ENCODE measurements at regions not wholly inside any gene's neighbourhood (a gene's known extent, or its start where the extent isn't known, plus 50 kb on each side); places are given as distances from the start of the nearest gene placed in this dataset.

GRCh38 chr12:124516850-124517249, 50.6 kb downstream of the NCOR2 start (continued):
- TF ChIP-seq BMI1 (IDR thresholded peaks at IDR 0.05; ENCODE audit: borderline replicate concordance) = no peak
- no peak for TF ChIP-seq NFXL1 (IDR thresholded peaks at IDR 0.05; ENCODE audit: borderline replicate concordance)
- no peak for TF ChIP-seq SPI1 (IDR thresholded peaks at IDR 0.05; ENCODE audit: borderline replicate concordance, insufficient read depth, low read depth, low read length)
- no peak for TF ChIP-seq CTCF (IDR thresholded peaks at IDR 0.05 in 2 of 3, conservative IDR thresholded peaks at IDR 0.05 in 1 of 3; ENCODE audit: control insufficient read depth in 2 of 3, extremely low read depth in 1 of 3, insufficient read depth in 1 of 3, low read depth in 3 of 3, low read length in 3 of 3)
- no peak for TF ChIP-seq IKZF1 (conservative IDR thresholded peaks at IDR 0.05)
- TF ChIP-seq RUNX3 (IDR thresholded peaks at IDR 0.05; ENCODE audit: low read length) = no peak
- no peak for TF ChIP-seq ZBTB33 (IDR thresholded peaks at IDR 0.05)
- TF ChIP-seq HDAC6 (IDR thresholded peaks at IDR 0.05; ENCODE audit: unreplicated experiment) = no peak
- TF ChIP-seq BCL3 (IDR thresholded peaks at IDR 0.05; ENCODE audit: borderline replicate concordance, insufficient read depth, low read depth, low read length, poor library complexity, severe bottlenecking) = no peak

Measured in GM12878 (cell line).